ENCODE measurements at regions not wholly inside any gene's neighbourhood (a gene's known extent, or its start where the extent isn't known, plus 50 kb on each side); places are given as distances from the start of the nearest gene placed in this dataset.
"Not testable (repeated sequence)": the region's sequence is repeated elsewhere in the genome, so short reads cannot be mapped to it uniquely, and the experiment has no call there.

GRCh38 chr6:130617658-130618057 lies 209.5 kb upstream of the SMLR1 start:
- H3K27ac ChIP-seq = no peak overlapping the region
- intact Hi-C loops (cut with micrococcal nuclease; ENCODE audit: unreplicated experiment) = no loop called here
- H3K9me2 ChIP-seq (ENCODE audit: insufficient read depth) = no peaks in the 10 kb centered on the region
- no TSS peak for BruUV-seq (replicated peaks)
- H3K4me1 ChIP-seq (replicated peaks; ENCODE audit: insufficient read depth) = 0 out of 2 replicates have a peak, but pooled peaks cover 4% of the 10 kb centered on the region
- H4K20me1 ChIP-seq (ENCODE audit: insufficient read depth) = no peaks in the 10 kb centered on the region
- H3F3A ChIP-seq (ENCODE audit: insufficient read depth, low read depth) = no peaks in the 10 kb centered on the region; the same call in 1 of the 2 replicates
- no peaks in the 10 kb centered on the region for H3K9me3 ChIP-seq (ENCODE audit: insufficient read depth, low read depth)
- H3K27me3 ChIP-seq (ENCODE audit: insufficient read depth, low read depth) = no peaks in the 10 kb centered on the region
- DNase-seq = no peak
- TF ChIP-seq CTCF (conservative IDR thresholded peaks at IDR 0.05) (no peak), EZH2 (IDR thresholded peaks at IDR 0.05; ENCODE audit: low read depth) (no peak)
- ChIA-PET POLR2A (ENCODE audit: unreplicated experiment) (no interaction called here), CTCF (no interaction called here)
- H3K4me2 ChIP-seq = no peak overlapping the region
- no peaks in the 10 kb centered on the region for H3K36me3 ChIP-seq (ENCODE audit: low read depth)
- no peak overlapping the region for H2AFZ ChIP-seq
- H3K4me3 ChIP-seq = no peak overlapping the region
- H3K79me2 ChIP-seq (ENCODE audit: low read depth) = no peaks in the 10 kb centered on the region

- H4K20me1 ChIP-seq (ENCODE audit: insufficient read depth); H3K27ac ChIP-seq; H3K79me2 ChIP-seq (ENCODE audit: low read depth); H3K27me3 ChIP-seq (ENCODE audit: insufficient read depth, low read depth); H3K4me2 ChIP-seq; H3K9me3 ChIP-seq (ENCODE audit: insufficient read depth, low read depth); BruUV-seq (replicated peaks); H3K36me3 ChIP-seq (ENCODE audit: low read depth); CTCF ChIA-PET; H3F3A ChIP-seq (ENCODE audit: insufficient read depth, low read depth); intact Hi-C loops (cut with micrococcal nuclease; ENCODE audit: unreplicated experiment); POLR2A ChIA-PET (ENCODE audit: unreplicated experiment); H3K4me3 ChIP-seq; H3K4me1 ChIP-seq (replicated peaks; ENCODE audit: insufficient read depth); H2AFZ ChIP-seq; H3K9me2 ChIP-seq (ENCODE audit: insufficient read depth); DNase-seq: not testable (repeated sequence)
These were observed 208.4 kb upstream of the SMLR1 start for GRCh38 chr6:130618806-130619205.

GRCh38 chr6:130620338-130620781 lies 206.8 kb upstream of the SMLR1 start:
- Histone ChIP-seq H4K20me1 (ENCODE audit: insufficient read depth) (no peaks in the 10 kb centered on the region), H3K36me3 (ENCODE audit: low read depth) (no peaks in the 10 kb centered on the region), H3K4me2 (no peak overlapping the region), H2AFZ (no peak overlapping the region), H3K9me2 (ENCODE audit: insufficient read depth) (no peaks in the 10 kb centered on the region), H3K27ac (no peak overlapping the region), H3F3A (ENCODE audit: insufficient read depth, low read depth) (no peaks in the 10 kb centered on the region; the same call in 1 of the 2 replicates), H3K9me3 (ENCODE audit: insufficient read depth, low read depth) (no peaks in the 10 kb centered on the region), H3K79me2 (ENCODE audit: low read depth) (no peaks in the 10 kb centered on the region), H3K4me3 (no peak overlapping the region), H3K4me1 (replicated peaks; ENCODE audit: insufficient read depth) (0 out of 2 replicates have a peak, but pooled peaks cover 4% of the 10 kb centered on the region), H3K27me3 (ENCODE audit: insufficient read depth, low read depth) (no peaks in the 10 kb centered on the region)
- ChIA-PET CTCF (no interaction called here), POLR2A (ENCODE audit: unreplicated experiment) (no interaction called here)
- intact Hi-C loops (cut with micrococcal nuclease; ENCODE audit: unreplicated experiment) = no loop called here
- BruUV-seq (replicated peaks) = no TSS peak
- DNase-seq = no peak
- TF ChIP-seq CTCF (conservative IDR thresholded peaks at IDR 0.05) (no peak), EZH2 (IDR thresholded peaks at IDR 0.05; ENCODE audit: low read depth) (no peak)

GRCh38 chr6:130622142-130622541 lies 205.1 kb upstream of the SMLR1 start:
- Histone ChIP-seq H3K4me2 (no peak overlapping the region), H3F3A (ENCODE audit: insufficient read depth, low read depth) (no peaks in the 10 kb centered on the region; the same call in 1 of the 2 replicates), H2AFZ (no peak overlapping the region), H3K27me3 (ENCODE audit: insufficient read depth, low read depth) (no peaks in the 10 kb centered on the region), H4K20me1 (ENCODE audit: insufficient read depth) (no peaks in the 10 kb centered on the region), H3K36me3 (ENCODE audit: low read depth) (no peaks in the 10 kb centered on the region), H3K4me1 (replicated peaks; ENCODE audit: insufficient read depth) (0 out of 2 replicates have a peak, but pooled peaks cover 4% of the 10 kb centered on the region), H3K9me2 (ENCODE audit: insufficient read depth) (peaks cover 3% of the 10 kb centered on the region; the same call in 1 of the 2 replicates), H3K4me3 (no peak overlapping the region), H3K27ac (no peak overlapping the region), H3K79me2 (ENCODE audit: low read depth) (no peaks in the 10 kb centered on the region), H3K9me3 (ENCODE audit: insufficient read depth, low read depth) (no peaks in the 10 kb centered on the region)
- ChIA-PET POLR2A (ENCODE audit: unreplicated experiment) (no interaction called here), CTCF (no interaction called here)
- intact Hi-C loops (cut with micrococcal nuclease; ENCODE audit: unreplicated experiment) = no loop called here
- BruUV-seq (replicated peaks) = no TSS peak
- TF ChIP-seq CTCF (conservative IDR thresholded peaks at IDR 0.05) (no peak), EZH2 (IDR thresholded peaks at IDR 0.05; ENCODE audit: low read depth) (no peak)
- no peak for DNase-seq

All from PC-9 (cell line).